Activated T-helper 1 cell treated with anti-CD3 and anti-CD28 coated beads, Interleukin-12 subunit alpha, Interleukin-12 subunit beta, Interleukin-2, Interleukin-4 antibody, amounts not matched to agents 30 ng/mL and 10 ng/mL and 1 ng/mL, durations not matched to agents 14 hours and 24 hours and 36 hours (primary cell): ENCODE measurements at regions not wholly inside any gene's neighbourhood (a gene's known extent, or its start where the extent isn't known, plus 50 kb on each side); places are given as distances from the start of the nearest gene placed in this dataset.
"Not testable (repeated sequence)": the region's sequence is repeated elsewhere in the genome, so short reads cannot be mapped to it uniquely, and the experiment has no call there.

Source experiments
- DNase-seq: peaks from one replicate; pipeline ENCODE4 v3.0.0; 2021; ENCODE audit warnings: low spot score
- H3K27ac Mint-ChIP-seq: one replicate; pipeline ENCODE4 v1.8.0; 2021; ENCODE audit warnings: mild to moderate bottlenecking, mixed read lengths
- H3K27me3 Mint-ChIP-seq: one replicate; pipeline ENCODE4 v1.8.0; 2022; ENCODE audit warnings: mild to moderate bottlenecking, moderate library complexity, mixed read lengths; ENCODE audit not compliant: insufficient read depth
- H3K36me3 Mint-ChIP-seq: one replicate; pipeline ENCODE4 v1.8.0; 2021; ENCODE audit warnings: low read depth, mixed read lengths
- H3K4me1 Mint-ChIP-seq: one replicate; pipeline ENCODE4 v1.8.0; 2021; ENCODE audit warnings: low read depth, mixed read lengths
- H3K4me3 Mint-ChIP-seq: one replicate; pipeline ENCODE4 v1.8.0; 2021; ENCODE audit warnings: mild to moderate bottlenecking, moderate library complexity, mixed read lengths
- H3K9me3 Mint-ChIP-seq: one replicate; pipeline ENCODE4 v1.8.0; 2021; ENCODE audit warnings: mixed read lengths
- intact Hi-C: fragments of 100-400 bp; cut with micrococcal nuclease; formaldehyde crosslinking; loops from one replicate; pipeline ENCODE4 v1.15.1; 2024

GRCh38 chr21:6073993-6074705 is 4447.2 kb upstream of the TPTE start:
- H3K27me3 Mint-ChIP-seq, H3K9me3 Mint-ChIP-seq, H3K4me1 Mint-ChIP-seq, H3K36me3 Mint-ChIP-seq, H3K4me3 Mint-ChIP-seq, H3K27ac Mint-ChIP-seq, intact Hi-C loops, DNase-seq: not testable (repeated sequence)

DNA sequence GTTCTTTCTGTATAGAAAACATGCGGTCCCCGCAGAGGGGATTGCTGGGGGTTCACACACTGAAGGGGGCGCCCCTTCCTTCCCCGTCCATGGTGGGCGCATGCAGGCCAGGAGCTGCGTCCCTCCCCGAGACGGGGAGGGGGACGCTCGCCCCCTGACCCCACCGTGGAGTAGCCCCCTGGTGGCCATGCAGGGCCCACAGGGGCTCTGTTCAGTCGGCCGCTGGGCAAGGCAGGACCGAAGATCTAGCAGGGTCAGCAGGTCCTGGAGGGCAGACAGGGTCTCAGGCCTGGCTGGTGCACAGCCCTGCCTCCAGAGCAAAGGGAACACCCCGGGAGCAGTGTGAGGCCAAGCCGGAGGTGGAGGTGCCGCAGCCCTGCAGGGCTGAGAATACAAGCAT is 4446.4 kb upstream of the TPTE start:
- H3K4me3 Mint-ChIP-seq, DNase-seq, intact Hi-C loops, H3K36me3 Mint-ChIP-seq, H3K27me3 Mint-ChIP-seq, H3K4me1 Mint-ChIP-seq, H3K9me3 Mint-ChIP-seq, H3K27ac Mint-ChIP-seq: not testable (repeated sequence)

DNA sequence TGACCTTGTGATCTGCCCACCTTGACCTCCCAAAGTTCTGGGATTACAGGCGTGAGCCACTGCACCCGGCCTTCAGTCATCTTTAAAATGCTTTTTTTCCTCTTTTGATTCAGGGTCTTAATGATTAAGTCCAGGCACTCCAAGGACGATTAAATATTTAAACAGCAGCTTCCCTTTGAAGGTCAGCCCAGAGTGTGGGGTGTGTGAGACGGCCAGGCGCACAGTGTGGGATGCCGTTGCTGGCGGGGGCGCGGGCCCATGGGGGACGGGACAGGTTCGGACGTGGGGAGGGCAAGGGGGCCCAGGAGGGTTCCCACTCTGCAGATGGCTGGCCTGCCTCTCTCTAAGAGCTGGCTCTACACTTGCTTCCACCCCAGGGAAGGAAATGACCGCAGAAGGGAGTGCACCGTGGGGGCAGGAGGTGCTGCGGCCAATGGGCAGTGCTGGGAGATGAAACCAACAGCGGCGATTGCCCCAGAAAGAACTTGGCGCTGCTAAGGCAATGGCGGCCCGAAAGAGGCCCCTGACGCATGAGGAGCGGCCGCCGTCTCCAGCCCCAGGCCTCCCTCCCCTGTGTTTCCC is 4445.7 kb upstream of the TPTE start:
- DNase-seq, H3K27me3 Mint-ChIP-seq, intact Hi-C loops, H3K9me3 Mint-ChIP-seq, H3K4me3 Mint-ChIP-seq, H3K4me1 Mint-ChIP-seq, H3K27ac Mint-ChIP-seq, H3K36me3 Mint-ChIP-seq: not testable (repeated sequence)

DNA sequence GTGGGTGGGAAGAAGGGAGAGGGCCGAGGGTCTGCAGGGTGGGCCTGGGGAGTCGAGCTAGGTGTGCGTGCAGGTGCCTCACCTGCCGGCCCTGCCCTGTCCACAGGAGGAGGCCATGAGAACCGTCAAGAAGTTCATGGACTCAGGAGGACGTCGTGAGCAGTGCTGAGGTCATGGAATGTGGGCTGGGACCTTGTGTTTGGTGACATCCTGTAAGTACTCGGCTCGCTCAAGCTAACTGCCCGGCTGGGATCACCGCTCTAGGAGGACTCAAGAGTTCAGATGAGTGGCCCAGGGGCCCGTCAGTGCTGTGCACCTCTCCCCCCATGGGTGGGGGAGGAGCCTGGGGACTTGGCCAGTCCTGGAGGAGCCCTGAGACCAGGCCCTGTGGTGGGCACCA is 4444.0 kb upstream of the TPTE start:
- H3K27ac Mint-ChIP-seq, intact Hi-C loops, H3K27me3 Mint-ChIP-seq, H3K36me3 Mint-ChIP-seq, DNase-seq, H3K4me1 Mint-ChIP-seq, H3K9me3 Mint-ChIP-seq, H3K4me3 Mint-ChIP-seq: not testable (repeated sequence)

DNA sequence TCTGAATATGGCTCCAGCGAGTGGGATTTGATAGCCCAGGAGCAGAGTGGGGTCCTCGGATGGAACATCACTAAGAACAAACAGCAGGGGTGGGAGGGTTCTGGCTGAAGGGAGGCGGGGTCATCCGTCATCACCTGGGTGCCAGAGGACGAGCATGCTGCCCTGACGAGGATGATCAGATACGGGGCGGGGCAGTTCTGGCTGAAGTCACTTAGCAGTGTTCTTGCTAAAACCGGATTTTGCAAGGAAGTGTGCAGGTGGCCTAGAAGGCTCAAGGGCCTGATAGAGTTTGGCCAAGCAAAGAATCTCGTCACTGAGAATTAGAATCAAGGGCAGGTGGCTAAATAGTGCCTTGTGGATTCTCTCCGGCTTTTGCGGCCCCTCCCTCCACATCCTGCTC is 4442.5 kb upstream of the TPTE start:
- H3K27me3 Mint-ChIP-seq, intact Hi-C loops, H3K9me3 Mint-ChIP-seq, DNase-seq, H3K36me3 Mint-ChIP-seq, H3K27ac Mint-ChIP-seq, H3K4me1 Mint-ChIP-seq, H3K4me3 Mint-ChIP-seq: not testable (repeated sequence)

GRCh38 chr21:6080941-6081655 is 4440.3 kb upstream of the TPTE start:
- H3K27ac Mint-ChIP-seq, H3K9me3 Mint-ChIP-seq, H3K36me3 Mint-ChIP-seq, intact Hi-C loops, H3K4me3 Mint-ChIP-seq, H3K27me3 Mint-ChIP-seq, H3K4me1 Mint-ChIP-seq, DNase-seq: not testable (repeated sequence)

GRCh38 chr21:6082166-6082565 is 4439.2 kb upstream of the TPTE start:
- H3K4me1 Mint-ChIP-seq, H3K36me3 Mint-ChIP-seq, intact Hi-C loops, H3K27ac Mint-ChIP-seq, DNase-seq, H3K4me3 Mint-ChIP-seq, H3K27me3 Mint-ChIP-seq, H3K9me3 Mint-ChIP-seq: not testable (repeated sequence)

DNA sequence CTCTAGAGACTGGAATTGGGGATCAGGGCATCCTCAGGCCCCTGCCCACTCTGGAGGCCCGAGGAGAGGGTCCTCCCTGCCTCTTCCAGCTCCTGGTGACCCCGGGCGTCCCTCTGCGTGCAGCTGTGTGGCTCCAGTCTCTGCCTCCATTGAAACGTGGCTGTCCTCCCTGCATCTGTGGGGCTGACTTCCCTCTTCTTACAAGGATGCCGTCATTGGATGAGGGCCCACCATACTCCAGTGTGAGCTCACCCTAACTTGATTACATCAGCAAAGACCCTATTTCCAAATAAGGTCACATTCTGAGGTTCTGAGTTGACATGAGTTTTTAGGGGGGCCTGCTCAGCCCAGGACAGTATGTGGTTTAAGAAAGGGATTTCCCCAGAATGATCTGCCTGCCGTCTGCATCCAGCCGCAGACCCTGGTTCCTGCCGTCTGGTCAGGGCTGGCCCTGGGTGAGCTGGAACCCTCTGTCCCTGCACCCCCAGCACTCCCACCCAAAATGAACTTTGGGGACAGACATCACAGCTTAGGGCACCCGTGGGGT is 4437.7 kb upstream of the TPTE start:
- H3K36me3 Mint-ChIP-seq, H3K27ac Mint-ChIP-seq, H3K4me1 Mint-ChIP-seq, H3K9me3 Mint-ChIP-seq, H3K4me3 Mint-ChIP-seq, H3K27me3 Mint-ChIP-seq, DNase-seq, intact Hi-C loops: not testable (repeated sequence)

GRCh38 chr21:6086038-6086437 is 4435.3 kb upstream of the TPTE start:
- H3K27ac Mint-ChIP-seq, DNase-seq, H3K27me3 Mint-ChIP-seq, H3K4me3 Mint-ChIP-seq, H3K4me1 Mint-ChIP-seq, intact Hi-C loops, H3K36me3 Mint-ChIP-seq, H3K9me3 Mint-ChIP-seq: not testable (repeated sequence)

DNA sequence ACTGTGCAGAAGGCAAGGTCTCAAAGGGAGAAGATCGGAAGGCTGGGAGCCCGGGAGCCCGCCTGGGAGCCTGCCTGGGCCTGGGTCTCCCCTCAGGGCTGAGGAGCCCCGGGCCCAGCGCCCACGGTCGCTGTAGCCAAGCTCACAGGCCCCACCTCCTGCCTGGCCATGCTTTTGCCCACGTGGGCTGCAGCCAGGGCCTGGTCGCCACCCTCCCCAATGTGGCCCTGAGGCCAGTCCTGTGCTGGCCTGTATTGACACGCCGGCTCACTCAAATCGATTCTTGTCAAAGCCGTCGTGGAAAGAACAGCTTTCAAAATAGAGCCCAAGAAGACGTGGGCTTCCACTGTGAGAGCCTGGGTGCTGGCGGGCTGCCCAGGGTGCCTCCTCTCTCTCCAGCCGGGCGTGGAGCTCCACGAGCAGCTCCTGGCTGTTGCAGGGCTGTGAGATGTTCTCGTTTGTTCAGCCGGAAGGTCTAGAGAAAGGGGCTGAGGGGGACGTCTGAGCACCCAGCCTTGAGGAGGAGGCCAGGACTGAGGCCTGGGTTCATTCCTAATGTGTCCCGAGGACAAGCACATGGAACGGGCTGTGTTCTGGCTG is 4433.7 kb upstream of the TPTE start:
- not testable (repeated sequence) for H3K9me3 Mint-ChIP-seq, H3K36me3 Mint-ChIP-seq, H3K4me1 Mint-ChIP-seq

DNA sequence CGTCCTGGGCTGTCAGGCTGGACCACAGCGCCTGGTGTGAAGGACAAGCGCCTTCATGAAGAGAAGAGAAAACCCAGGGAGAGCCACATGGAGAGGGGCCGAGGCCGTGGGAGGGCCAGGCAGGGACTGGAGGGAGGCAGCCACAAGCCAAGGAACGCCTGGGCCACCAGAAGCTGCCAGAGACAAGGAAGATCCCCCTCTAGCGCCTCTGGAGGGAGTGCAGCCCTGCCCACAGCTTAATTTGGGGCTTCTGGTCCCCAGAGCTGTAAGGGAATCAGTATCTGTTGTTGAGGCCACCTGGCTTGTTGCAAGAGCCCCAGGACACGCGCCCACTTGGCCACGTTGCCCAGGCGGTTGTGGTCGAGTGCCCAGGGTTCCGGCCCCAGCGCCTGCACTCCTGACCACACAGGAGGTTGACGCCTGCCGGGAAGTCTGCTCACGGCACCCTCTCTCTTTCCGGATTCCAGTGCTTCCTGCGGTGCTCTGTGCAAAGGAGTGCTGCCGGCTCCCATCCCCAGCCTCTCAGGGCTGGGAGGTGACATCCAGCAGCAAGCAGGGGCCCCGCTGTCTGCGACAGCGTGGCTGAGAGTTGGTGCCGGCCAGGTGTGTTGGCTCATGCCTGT is 4431.0 kb upstream of the TPTE start:
- DNase-seq, H3K4me3 Mint-ChIP-seq, H3K36me3 Mint-ChIP-seq, H3K27ac Mint-ChIP-seq, intact Hi-C loops, H3K27me3 Mint-ChIP-seq, H3K9me3 Mint-ChIP-seq, H3K4me1 Mint-ChIP-seq: not testable (repeated sequence)

More for the DNA sequence above, 4433.7 kb upstream of the TPTE start:
- DNase-seq, H3K4me3 Mint-ChIP-seq, H3K27ac Mint-ChIP-seq, H3K27me3 Mint-ChIP-seq, intact Hi-C loops: not testable (repeated sequence)

DNA sequence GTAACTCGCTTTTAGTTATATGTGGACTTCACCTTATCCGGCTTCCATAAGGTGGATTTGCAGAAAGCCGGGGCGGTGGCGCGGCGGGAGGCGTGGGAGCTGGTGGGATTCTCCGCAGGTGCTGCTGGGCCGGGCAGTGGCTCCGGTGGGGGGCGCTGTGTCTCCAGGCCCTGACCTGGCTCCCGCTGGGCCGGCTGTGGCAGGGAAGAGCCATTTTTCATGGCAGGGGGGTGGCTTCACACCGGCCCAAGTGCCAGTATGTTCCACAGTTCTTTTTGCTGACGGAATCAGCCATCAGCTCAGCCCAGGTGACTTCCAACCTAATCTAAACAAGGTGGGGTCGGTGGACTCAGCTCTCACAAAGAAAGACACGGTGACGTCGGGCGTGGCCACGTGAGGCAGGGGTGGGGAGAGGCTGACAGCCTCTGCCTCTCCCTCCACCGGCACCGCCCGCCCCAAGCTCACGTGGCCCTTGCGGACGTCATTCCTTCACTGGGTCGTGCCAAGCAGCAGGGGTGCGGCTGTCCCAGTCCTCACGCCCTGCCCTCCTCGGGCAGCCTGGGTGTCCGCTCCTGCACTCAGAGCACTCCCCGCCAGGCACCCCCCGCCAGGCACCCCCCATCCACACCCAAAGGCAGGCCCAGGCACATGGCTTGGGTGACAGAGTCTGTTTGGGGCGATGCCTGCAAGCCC is 4429.9 kb upstream of the TPTE start:
- H3K27me3 Mint-ChIP-seq, DNase-seq, H3K4me3 Mint-ChIP-seq, H3K36me3 Mint-ChIP-seq, intact Hi-C loops, H3K4me1 Mint-ChIP-seq, H3K9me3 Mint-ChIP-seq, H3K27ac Mint-ChIP-seq: not testable (repeated sequence)
